GM08714 (cell line): ENCODE measurements at regions not wholly inside any gene's neighbourhood (a gene's known extent, or its start where the extent isn't known, plus 50 kb on each side); places are given as distances from the start of the nearest gene placed in this dataset.

Experiments
- H3K4me3 ChIP-seq: fragments of 200-500 bp; sonication (Bioruptor generic); 2 replicates; pipeline ENCODE4 v1.5.1; 2014; ENCODE audit warnings: mild to moderate bottlenecking, low read length, inconsistent platforms
- ZNF274 ChIP-seq: IDR thresholded peaks from 2 replicates; pipeline ENCODE4 v1.6.1; 2012; ENCODE audit warnings: mild to moderate bottlenecking, low read depth, low read length

- no peak overlapping the region for H3K4me3 ChIP-seq
- no peak for TF ChIP-seq ZNF274
Measured at GRCh38 chr4:144338148-144338547, 197.6 kb upstream of the GYPA start.

GRCh38 chr4:144338834-144339233 is 198.3 kb upstream of the GYPA start:
- no peak overlapping the region for H3K4me3 ChIP-seq
- TF ChIP-seq ZNF274, result no peak

- H3K4me3 ChIP-seq, result no peak overlapping the region
- no peak for TF ChIP-seq ZNF274
Measured at GRCh38 chr4:144340931-144341330, 200.4 kb upstream of the GYPA start.

GRCh38 chr4:144342949-144343760 is 202.6 kb upstream of the GYPA start:
- no peak for TF ChIP-seq ZNF274
- H3K4me3 ChIP-seq, result no peak overlapping the region

- TF ChIP-seq ZNF274, result no peak
- no peak overlapping the region for H3K4me3 ChIP-seq
Measured at GRCh38 chr4:144347121-144347520, 206.6 kb upstream of the GYPA start.

GRCh38 chr4:144350706-144351105 is 210.2 kb upstream of the GYPA start:
- H3K4me3 ChIP-seq, result no peak overlapping the region
- TF ChIP-seq ZNF274, result no peak

GRCh38 chr4:144351306-144351705 is 210.8 kb upstream of the GYPA start:
- TF ChIP-seq ZNF274, result no peak
- H3K4me3 ChIP-seq, result no peak overlapping the region

- no peak for TF ChIP-seq ZNF274
- no peak overlapping the region for H3K4me3 ChIP-seq
Measured at GRCh38 chr4:144353292-144353691, 212.8 kb upstream of the GYPA start.

GRCh38 chr4:144355811-144356757 is 215.6 kb upstream of the GYPA start:
- no peak for TF ChIP-seq ZNF274
- H3K4me3 ChIP-seq, result no peak overlapping the region

- no peak for TF ChIP-seq ZNF274
- no peak overlapping the region for H3K4me3 ChIP-seq
Measured at GRCh38 chr4:144356941-144357381, 216.4 kb upstream of the GYPA start.

- no peak for TF ChIP-seq ZNF274
- H3K4me3 ChIP-seq, result no peak overlapping the region
Measured at GRCh38 chr4:144357975-144358374, 217.5 kb upstream of the GYPA start.

GRCh38 chr4:144360146-144360793 is 219.8 kb upstream of the GYPA start:
- TF ChIP-seq ZNF274, result no peak
- no peak overlapping the region for H3K4me3 ChIP-seq

- no peak overlapping the region for H3K4me3 ChIP-seq
- no peak for TF ChIP-seq ZNF274
Measured at GRCh38 chr4:144362366-144362765, 221.8 kb upstream of the GYPA start.

GRCh38 chr4:144363890-144364289 is 223.4 kb upstream of the GYPA start:
- no peak for TF ChIP-seq ZNF274
- H3K4me3 ChIP-seq, result no peak overlapping the region
